ENCODE measurements at regions not wholly inside any gene's neighbourhood (a gene's known extent, or its start where the extent isn't known, plus 50 kb on each side); places are given as distances from the start of the nearest gene placed in this dataset.

GRCh38 chr20:55615818-55616217 lies 389.5 kb downstream of the CBLN4 start:
- TF ChIP-seq EZH2 (IDR thresholded peaks at IDR 0.05; ENCODE audit: borderline replicate concordance, insufficient read depth, low read depth, low read length, poor library complexity, severe bottlenecking), result no peak
- TF ChIP-seq, protein P1, sequence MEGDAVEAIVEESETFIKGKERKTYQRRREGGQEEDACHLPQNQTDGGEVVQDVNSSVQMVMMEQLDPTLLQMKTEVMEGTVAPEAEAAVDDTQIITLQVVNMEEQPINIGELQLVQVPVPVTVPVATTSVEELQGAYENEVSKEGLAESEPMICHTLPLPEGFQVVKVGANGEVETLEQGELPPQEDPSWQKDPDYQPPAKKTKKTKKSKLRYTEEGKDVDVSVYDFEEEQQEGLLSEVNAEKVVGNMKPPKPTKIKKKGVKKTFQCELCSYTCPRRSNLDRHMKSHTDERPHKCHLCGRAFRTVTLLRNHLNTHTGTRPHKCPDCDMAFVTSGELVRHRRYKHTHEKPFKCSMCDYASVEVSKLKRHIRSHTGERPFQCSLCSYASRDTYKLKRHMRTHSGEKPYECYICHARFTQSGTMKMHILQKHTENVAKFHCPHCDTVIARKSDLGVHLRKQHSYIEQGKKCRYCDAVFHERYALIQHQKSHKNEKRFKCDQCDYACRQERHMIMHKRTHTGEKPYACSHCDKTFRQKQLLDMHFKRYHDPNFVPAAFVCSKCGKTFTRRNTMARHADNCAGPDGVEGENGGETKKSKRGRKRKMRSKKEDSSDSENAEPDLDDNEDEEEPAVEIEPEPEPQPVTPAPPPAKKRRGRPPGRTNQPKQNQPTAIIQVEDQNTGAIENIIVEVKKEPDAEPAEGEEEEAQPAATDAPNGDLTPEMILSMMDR (IDR thresholded peaks at IDR 0.05), result no peak
